ENCODE measurements at regions not wholly inside any gene's neighbourhood (a gene's known extent, or its start where the extent isn't known, plus 50 kb on each side); places are given as distances from the start of the nearest gene placed in this dataset.

GRCh38 chr16:17544304-17544703 is 73.5 kb upstream of the XYLT1 start:
- TF ChIP-seq CTCF (IDR thresholded peaks at IDR 0.05 in 4 of 5, conservative IDR thresholded peaks at IDR 0.05 in 1 of 5): no peak
- TF ChIP-seq POLR2A (IDR thresholded peaks at IDR 0.05): no peak
